ENCODE measurements at regions not wholly inside any gene's neighbourhood (a gene's known extent, or its start where the extent isn't known, plus 50 kb on each side); places are given as distances from the start of the nearest gene placed in this dataset.

GRCh38 chr21:22649246-22649645 lies 1651.0 kb downstream of the NCAM2 start:
- H3K36me3 Mint-ChIP-seq = peaks cover 8% of the 10 kb centered on the region
- H3K27me3 ChIP-seq (ENCODE audit: control insufficient read depth, insufficient read depth, low read length) = no peaks in the 10 kb centered on the region
- H3K4me1 Mint-ChIP-seq = no peaks in the 10 kb centered on the region
- H3K27ac ChIP-seq (ENCODE audit: low read length) = no peak overlapping the region
- WGBS (ENCODE audit: insufficient coverage) = 83% methylated on average over 3 of the region's 3 CpGs
- no peak overlapping the region for H3K4me3 Mint-ChIP-seq
- ATAC-seq (no peak), DNase-seq (no peak)
- H3K4me3 ChIP-seq (ENCODE audit: low read length) = no peak overlapping the region
- H3K27me3 Mint-ChIP-seq (ENCODE audit: low read depth in 2 of 2) = no peaks in the 10 kb centered on the region
- peaks cover 19 to 22% of the 10 kb centered on the region in 2 donors for H3K9me3 Mint-ChIP-seq
- no peaks in the 10 kb centered on the region for H3K36me3 ChIP-seq (ENCODE audit: control insufficient read depth, insufficient read depth, low read length)
- no peaks in the 10 kb centered on the region for H3K4me1 ChIP-seq (ENCODE audit: control insufficient read depth, insufficient read depth, low read length)
- TF ChIP-seq CTCF (IDR thresholded peaks at IDR 0.05) = no peak
- intact Hi-C loops (cut with micrococcal nuclease) = no loop called here
- peaks cover 2% of the 10 kb centered on the region for H3K9me3 ChIP-seq (ENCODE audit: control insufficient read depth, insufficient read depth, low read length)
- H3K27ac Mint-ChIP-seq = no peak overlapping the region

GRCh38 chr21:22650226-22650625 lies 1652.0 kb downstream of the NCAM2 start:
- H3K4me3 Mint-ChIP-seq = no peak overlapping the region
- H3K4me3 ChIP-seq (ENCODE audit: low read length) = no peak overlapping the region
- no peaks in the 10 kb centered on the region for H3K27me3 ChIP-seq (ENCODE audit: control insufficient read depth, insufficient read depth, low read length)
- no peak for TF ChIP-seq CTCF (IDR thresholded peaks at IDR 0.05)
- no peaks in the 10 kb centered on the region for H3K4me1 Mint-ChIP-seq
- H3K27me3 Mint-ChIP-seq (ENCODE audit: low read depth in 2 of 2) = no peaks in the 10 kb centered on the region
- 4% methylated on average over 1 of the region's 1 CpG for WGBS (ENCODE audit: insufficient coverage)
- H3K9me3 ChIP-seq (ENCODE audit: control insufficient read depth, insufficient read depth, low read length) = peaks cover 2% of the 10 kb centered on the region
- H3K36me3 Mint-ChIP-seq = peaks cover 8% of the 10 kb centered on the region
- H3K9me3 Mint-ChIP-seq = peaks cover 17 to 21% of the 10 kb centered on the region in 2 donors
- H3K36me3 ChIP-seq (ENCODE audit: control insufficient read depth, insufficient read depth, low read length) = no peaks in the 10 kb centered on the region
- intact Hi-C loops (cut with micrococcal nuclease) = no loop called here
- no peaks in the 10 kb centered on the region for H3K4me1 ChIP-seq (ENCODE audit: control insufficient read depth, insufficient read depth, low read length)
- H3K27ac ChIP-seq (ENCODE audit: low read length) = no peak overlapping the region
- no peak overlapping the region for H3K27ac Mint-ChIP-seq
- DNase-seq = no peak
- no peak for ATAC-seq

GRCh38 chr21:22657781-22658180 lies 1659.6 kb downstream of the NCAM2 start:
- Mint-ChIP-seq H3K27ac (no peak overlapping the region), H3K9me3 (peaks cover 10 to 13% of the 10 kb centered on the region in 2 donors), H3K4me1 (no peaks in the 10 kb centered on the region), H3K4me3 (no peak overlapping the region), H3K27me3 (ENCODE audit: low read depth in 2 of 2) (no peaks in the 10 kb centered on the region), H3K36me3 (no peaks in the 10 kb centered on the region)
- ATAC-seq = no peak
- H3K27me3 ChIP-seq (ENCODE audit: control insufficient read depth, insufficient read depth, low read length) = no peaks in the 10 kb centered on the region
- TF ChIP-seq CTCF (IDR thresholded peaks at IDR 0.05) = no peak
- H3K27ac ChIP-seq (ENCODE audit: low read length) = no peak overlapping the region
- H3K4me3 ChIP-seq (ENCODE audit: low read length) = no peak overlapping the region
- H3K9me3 ChIP-seq (ENCODE audit: control insufficient read depth, insufficient read depth, low read length) = no peaks in the 10 kb centered on the region
- no peak for DNase-seq
- H3K36me3 ChIP-seq (ENCODE audit: control insufficient read depth, insufficient read depth, low read length) = no peaks in the 10 kb centered on the region
- no peaks in the 10 kb centered on the region for H3K4me1 ChIP-seq (ENCODE audit: control insufficient read depth, insufficient read depth, low read length)
- intact Hi-C loops (cut with micrococcal nuclease) = no loop called here

GRCh38 chr21:22670148-22670547 lies 1671.9 kb downstream of the NCAM2 start:
- WGBS (ENCODE audit: insufficient coverage) = 86% methylated on average over 1 of the region's 1 CpG
- no peaks in the 10 kb centered on the region for H3K4me1 Mint-ChIP-seq
- intact Hi-C loops (cut with micrococcal nuclease) = no loop called here

More at GRCh38 chr21:22670148-22670547, 1671.9 kb downstream of the NCAM2 start:
- no peaks in the 10 kb centered on the region for H3K4me1 ChIP-seq (ENCODE audit: control insufficient read depth, insufficient read depth, low read length)
- Mint-ChIP-seq H3K4me3 (no peak overlapping the region), H3K36me3 (no peaks in the 10 kb centered on the region), H3K27me3 (ENCODE audit: low read depth in 2 of 2) (no peaks in the 10 kb centered on the region), H3K27ac (no peak overlapping the region), H3K9me3 (peaks cover 14 to 30% of the 10 kb centered on the region in 2 donors)
- H3K9me3 ChIP-seq (ENCODE audit: control insufficient read depth, insufficient read depth, low read length) = peaks cover 11% of the 10 kb centered on the region
- no peak for DNase-seq
- H3K27me3 ChIP-seq (ENCODE audit: control insufficient read depth, insufficient read depth, low read length) = no peaks in the 10 kb centered on the region
- TF ChIP-seq CTCF (IDR thresholded peaks at IDR 0.05) = no peak
- H3K36me3 ChIP-seq (ENCODE audit: control insufficient read depth, insufficient read depth, low read length) = no peaks in the 10 kb centered on the region
- no peak overlapping the region for H3K27ac ChIP-seq (ENCODE audit: low read length)
- ATAC-seq = no peak
- H3K4me3 ChIP-seq (ENCODE audit: low read length) = no peak overlapping the region

Data from natural killer cell (primary cell).